ENCODE measurements at regions not wholly inside any gene's neighbourhood (a gene's known extent, or its start where the extent isn't known, plus 50 kb on each side); places are given as distances from the start of the nearest gene placed in this dataset.

- no peak for DNase-seq
These were observed 101.9 kb downstream of the ZNF608 start for GRCh38 chr5:124644582-124644981.

- DNase-seq, result no peak
These were observed 102.3 kb downstream of the ZNF608 start for GRCh38 chr5:124644138-124644537.

DNA sequence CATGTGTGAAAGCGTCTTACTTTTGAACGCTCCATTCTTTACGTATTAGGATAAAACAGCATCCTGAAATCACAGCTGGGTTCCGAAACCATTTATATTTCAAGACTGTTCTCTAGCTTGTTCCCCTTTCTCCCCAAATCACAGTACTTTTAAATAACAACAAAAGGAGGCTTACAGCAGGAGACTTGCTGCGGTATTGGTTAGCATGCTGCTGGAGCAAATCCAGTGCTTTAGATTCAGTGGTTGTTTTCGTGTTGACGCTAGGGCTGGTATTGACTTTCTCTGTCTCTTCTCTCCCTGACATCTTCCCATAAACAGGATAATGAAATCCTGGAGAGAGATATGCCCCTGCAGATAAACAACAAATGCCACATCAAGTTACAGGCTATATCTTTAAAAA is 103.1 kb downstream of the ZNF608 start:
- DNase-seq, result no peak

- no peak for DNase-seq
These were observed 104.3 kb downstream of the ZNF608 start for GRCh38 chr5:124642151-124642550.

DNA sequence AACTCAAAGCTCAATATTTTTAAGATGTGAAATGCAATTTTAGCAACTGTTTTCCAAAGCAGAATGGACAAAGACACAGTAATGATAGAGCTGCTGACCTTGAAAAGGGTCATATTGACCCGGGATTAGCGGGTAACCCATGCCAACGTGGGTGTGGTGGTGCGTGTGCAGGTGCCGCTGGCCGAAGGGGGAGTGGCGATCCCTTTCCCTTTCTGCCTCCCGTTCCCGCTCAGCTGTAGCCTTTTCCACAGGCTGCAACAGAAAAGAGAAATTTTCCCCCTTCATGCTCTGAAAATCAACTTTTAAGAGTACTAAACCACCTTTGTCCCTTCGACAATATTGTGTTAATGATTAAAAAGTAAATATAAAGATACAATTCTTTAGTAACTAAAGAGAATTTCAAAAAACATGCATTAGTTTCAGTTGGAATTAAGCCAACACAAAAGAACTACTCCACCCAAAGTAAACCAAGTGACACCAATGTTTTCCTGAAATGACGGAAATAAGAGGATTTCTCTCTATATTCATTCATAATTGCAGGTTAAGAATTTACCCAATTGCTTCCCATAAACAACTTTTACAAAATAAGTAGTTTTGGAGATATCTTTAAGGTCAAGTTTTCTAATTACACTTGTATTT is 105.2 kb downstream of the ZNF608 start:
- no peak for DNase-seq

GRCh38 chr5:124639095-124639665 is 107.3 kb downstream of the ZNF608 start:
- no peak for DNase-seq

GRCh38 chr5:124637011-124637410 is 109.4 kb downstream of the ZNF608 start:
- no peak for DNase-seq

- no peak for DNase-seq
These were observed 111.6 kb downstream of the ZNF608 start for GRCh38 chr5:124634741-124635323.

DNA sequence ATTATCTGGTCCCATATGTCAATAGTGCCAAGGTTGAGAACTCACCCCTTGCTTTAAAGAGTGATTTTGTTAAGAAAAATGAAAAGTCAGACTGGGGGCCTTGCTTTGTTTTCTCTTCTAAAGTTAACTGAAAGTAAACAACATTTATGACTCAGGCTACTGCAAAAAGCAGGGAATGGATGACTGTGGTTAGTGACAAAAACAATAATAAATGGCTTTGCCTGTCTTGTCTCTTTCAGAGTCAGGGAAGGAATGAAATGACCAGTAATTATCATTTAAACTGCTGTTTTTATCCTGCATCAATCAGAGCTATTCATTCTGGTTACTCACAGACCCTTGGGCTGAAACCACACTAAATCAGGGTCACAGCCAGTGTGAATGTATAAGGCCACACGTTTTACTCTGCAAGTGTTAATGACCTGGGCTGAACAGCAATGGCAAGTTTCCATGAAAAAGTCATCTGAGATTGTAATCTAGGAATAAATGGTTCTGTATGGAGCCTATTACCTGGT is 112.2 kb downstream of the ZNF608 start:
- DNase-seq, result no peak

DNA sequence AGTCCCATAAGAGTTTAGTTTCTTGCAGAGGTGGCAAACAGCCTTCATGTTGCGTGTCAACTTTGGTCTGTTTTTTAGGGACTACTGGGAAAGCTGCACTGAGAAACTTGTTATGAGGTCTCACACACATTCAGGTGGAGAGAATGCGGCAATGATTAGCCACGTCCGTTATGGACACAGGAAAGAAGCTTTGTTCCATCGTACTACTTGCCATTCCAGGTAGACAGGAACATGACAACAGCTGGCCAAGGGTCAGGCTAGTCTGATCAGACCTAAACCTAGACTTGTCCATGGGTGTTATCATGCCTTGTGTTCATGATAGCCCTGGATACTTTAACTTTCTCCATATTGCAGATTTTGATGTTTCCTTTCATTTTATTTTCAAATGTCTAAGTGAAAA is 113.2 kb downstream of the ZNF608 start:
- no peak for DNase-seq

DNA sequence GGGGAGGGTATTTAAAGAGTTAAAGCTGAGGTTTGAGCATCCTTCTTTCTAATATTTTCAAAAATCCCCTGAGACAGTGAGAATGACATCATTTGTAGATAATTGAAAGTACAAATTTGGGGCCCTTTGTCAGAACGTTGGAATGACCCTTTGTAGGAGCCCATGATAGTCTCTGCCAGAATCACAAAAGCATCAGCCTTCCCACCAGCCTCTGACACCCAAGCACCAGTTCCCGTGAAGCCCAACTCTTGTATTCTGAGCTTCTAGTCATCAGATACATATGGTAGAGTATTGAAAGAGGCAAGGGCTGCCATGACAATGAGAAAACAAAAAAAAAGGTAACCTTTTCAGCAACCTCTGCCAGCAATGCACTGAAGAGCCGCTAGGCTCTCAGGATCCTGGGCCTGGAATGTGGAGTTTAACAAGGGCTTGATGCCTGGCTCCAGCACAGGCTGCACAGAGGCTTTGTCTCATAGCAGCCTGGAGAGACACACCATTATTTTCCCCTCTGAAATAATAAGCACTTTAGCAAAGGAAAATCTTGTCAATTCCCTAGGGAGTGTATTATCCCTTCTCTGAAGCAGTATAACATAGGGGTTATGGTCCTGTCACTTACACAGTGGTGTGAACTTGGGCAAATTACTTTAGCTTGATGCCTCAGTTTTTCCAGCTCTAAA is 114.4 kb downstream of the ZNF608 start:
- DNase-seq, result no peak

GRCh38 chr5:124630767-124631704 is 115.4 kb downstream of the ZNF608 start:
- DNase-seq, result no peak

- no peak for DNase-seq
These were observed 117.5 kb downstream of the ZNF608 start for GRCh38 chr5:124628721-124629596.

DNA sequence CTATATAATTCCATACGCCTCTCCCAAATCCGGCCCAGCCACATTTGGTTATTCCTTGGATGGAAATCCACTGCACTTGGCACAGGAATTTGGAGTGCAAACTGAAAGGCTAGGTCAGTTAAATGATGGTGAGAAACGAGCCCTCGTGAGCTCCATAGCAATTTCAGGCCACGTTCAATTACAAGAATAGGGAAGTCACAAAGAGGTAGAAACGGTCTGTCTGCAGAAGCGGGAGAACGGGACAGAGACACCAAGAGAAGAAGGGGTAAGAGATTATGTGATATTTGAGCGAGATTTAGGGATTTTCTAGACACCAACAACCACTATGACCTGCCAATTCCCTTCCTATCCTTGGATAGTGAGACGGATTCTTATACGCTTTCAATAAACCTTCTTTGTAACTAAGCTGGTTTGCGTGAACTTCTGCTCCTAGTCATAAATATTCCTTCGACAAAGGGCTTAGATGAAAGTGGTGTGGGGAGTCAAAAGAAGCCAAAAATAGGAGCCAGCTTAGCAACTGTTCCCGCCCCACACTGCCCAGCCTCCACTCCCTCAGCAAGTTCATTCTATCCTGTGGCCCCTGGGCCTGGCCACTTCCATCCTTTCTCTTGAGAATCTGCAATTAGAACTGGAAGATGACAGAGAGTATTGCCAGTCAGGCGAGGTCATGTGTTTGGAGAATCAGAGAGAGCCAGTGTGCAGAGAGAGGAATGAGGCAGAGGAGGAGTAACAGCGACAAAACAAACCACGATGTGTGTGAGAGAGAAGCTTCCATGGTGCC is 118.4 kb downstream of the ZNF608 start:
- no peak for DNase-seq

GRCh38 chr5:124626053-124626452 is 120.4 kb downstream of the ZNF608 start:
- no peak for DNase-seq

DNA sequence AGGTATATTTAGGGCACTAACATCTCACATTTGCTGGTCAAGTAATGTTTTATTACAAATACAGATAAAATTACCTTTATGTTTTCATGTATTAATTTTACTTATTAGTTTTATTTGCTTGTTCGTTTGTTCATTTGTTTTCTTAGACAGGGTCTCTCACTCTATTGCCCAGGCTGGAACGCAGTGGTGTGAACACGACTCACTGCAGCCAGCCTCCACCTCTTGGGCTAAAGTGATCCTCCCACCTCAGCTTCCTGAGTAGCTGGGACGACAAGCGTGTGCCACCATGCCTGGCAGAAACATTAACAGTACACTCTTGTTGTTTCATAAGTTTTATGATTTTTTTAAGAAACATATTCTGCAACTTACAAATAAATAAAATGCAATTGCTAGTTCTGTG is 123.2 kb downstream of the ZNF608 start:
- DNase-seq, result no peak

DNA sequence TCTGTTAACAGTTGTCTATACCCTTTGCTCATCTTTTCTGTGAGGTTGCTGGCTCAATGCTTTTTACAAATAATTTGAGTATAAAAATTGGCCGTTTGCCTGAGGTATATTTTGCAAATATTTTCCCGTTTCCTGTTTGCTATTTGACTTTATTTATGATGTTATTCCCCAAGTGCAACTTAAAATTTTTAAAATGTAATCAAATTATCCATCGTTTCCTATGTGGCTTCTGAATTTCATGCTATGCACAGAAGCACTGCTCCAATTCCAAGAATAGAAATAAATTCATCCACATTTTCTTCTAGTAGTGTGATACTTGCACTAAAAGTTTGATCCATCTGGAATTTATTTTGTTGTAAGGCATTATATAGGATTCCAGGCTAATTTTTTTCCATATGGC is 123.6 kb downstream of the ZNF608 start:
- DNase-seq, result no peak

DNA sequence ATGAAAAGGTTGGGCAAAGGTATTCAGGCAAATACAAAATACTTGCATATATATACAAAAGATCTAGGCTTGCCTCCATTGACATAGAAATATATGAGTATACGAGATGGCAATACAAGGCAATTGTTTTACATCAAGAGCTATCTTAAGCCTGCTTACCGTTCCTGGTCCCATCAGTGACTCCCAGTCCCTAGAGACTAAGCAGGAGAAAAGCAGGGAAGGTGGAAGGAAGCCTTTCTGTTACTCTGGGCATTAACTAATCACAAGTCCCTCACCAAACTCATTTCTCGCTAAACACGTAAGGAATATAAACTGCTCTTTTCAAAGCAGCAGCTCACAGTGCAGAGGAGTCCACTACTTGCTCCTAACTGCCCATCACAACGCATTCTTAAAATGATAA is 125.2 kb downstream of the ZNF608 start:
- no peak for DNase-seq

DNA sequence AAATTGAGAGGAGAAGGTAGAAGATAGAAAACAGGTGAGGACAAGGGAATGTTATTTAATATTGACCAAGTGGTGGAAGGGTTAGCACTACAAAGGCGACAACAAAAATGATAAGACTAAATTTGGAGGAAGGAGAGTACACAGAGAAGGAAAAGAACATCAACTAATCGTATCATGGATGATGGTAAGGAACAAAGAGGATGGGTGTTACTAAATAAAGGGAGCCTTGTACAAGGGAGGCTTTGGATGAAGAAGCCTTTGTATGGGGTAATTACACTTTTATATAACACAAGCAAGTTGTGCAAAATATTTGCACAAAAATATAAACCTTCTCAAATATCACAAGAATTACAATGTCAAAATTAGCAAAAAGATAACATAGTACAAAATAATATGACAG is 125.7 kb downstream of the ZNF608 start:
- DNase-seq, result no peak

DNA sequence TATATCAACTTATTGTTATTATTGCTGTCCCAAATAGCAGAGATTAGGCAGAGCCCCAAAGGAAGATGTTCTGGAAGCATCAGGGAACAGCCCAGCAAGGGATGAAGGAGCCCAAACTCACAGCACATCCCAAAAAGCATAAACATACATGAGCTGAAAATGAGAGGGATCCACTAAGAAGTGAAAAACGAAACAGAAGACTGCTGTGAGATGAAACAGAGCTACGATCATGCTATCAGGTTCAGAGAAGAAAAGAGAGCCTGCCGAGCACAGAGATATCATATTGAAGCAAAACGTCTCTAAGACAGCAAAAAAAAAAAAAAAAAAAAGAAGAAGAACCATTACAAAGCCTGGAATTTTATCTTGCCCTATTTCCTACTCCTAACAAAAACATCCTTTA is 127.3 kb downstream of the ZNF608 start:
- DNase-seq, result no peak

DNA sequence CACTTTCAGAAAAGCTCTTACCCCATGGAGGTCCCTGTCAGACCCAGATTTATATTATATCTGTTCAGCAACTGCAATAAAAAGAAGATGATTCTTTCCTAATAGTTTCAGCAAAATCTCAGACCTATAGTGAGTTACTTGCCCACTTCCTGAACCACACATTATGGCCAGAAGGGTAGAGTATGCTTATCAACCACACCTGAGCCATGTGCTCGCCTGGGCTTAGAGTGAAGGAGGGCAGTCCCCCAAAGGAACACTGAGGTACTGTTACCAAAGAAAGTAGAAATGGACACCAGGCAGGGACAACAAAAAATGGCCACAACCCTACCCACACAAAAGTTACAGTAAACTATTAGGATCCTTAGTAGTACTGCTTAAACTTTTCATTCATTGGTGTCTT is 128.7 kb downstream of the ZNF608 start:
- DNase-seq, result no peak

All from activated CD4-positive, alpha-beta T cell treated with anti-CD3 and anti-CD28 coated beads, Interleukin-2, amount 50 U/mL, for 1 hour (primary cell).